ENCODE measurements at regions not wholly inside any gene's neighbourhood (a gene's known extent, or its start where the extent isn't known, plus 50 kb on each side); places are given as distances from the start of the nearest gene placed in this dataset.

- TF ChIP-seq, protein P1, sequence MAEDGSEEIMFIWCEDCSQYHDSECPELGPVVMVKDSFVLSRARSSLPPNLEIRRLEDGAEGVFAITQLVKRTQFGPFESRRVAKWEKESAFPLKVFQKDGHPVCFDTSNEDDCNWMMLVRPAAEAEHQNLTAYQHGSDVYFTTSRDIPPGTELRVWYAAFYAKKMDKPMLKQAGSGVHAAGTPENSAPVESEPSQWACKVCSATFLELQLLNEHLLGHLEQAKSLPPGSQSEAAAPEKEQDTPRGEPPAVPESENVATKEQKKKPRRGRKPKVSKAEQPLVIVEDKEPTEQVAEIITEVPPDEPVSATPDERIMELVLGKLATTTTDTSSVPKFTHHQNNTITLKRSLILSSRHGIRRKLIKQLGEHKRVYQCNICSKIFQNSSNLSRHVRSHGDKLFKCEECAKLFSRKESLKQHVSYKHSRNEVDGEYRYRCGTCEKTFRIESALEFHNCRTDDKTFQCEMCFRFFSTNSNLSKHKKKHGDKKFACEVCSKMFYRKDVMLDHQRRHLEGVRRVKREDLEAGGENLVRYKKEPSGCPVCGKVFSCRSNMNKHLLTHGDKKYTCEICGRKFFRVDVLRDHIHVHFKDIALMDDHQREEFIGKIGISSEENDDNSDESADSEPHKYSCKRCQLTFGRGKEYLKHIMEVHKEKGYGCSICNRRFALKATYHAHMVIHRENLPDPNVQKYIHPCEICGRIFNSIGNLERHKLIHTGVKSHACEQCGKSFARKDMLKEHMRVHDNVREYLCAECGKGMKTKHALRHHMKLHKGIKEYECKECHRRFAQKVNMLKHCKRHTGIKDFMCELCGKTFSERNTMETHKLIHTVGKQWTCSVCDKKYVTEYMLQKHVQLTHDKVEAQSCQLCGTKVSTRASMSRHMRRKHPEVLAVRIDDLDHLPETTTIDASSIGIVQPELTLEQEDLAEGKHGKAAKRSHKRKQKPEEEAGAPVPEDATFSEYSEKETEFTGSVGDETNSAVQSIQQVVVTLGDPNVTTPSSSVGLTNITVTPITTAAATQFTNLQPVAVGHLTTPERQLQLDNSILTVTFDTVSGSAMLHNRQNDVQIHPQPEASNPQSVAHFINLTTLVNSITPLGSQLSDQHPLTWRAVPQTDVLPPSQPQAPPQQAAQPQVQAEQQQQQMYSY (CRISPR knock-in tag; IDR thresholded peaks at IDR 0.05), result no peak
- TF ChIP-seq BCL11A (IDR thresholded peaks at IDR 0.05; ENCODE audit: low read depth, low read length) (no peak), NRF1 (conservative IDR thresholded peaks at IDR 0.05; ENCODE audit: low read depth, low read length) (no peak), RCOR1 (conservative IDR thresholded peaks at IDR 0.05; ENCODE audit: low read depth, low read length) (no peak)
- TF ChIP-seq, protein P2, sequence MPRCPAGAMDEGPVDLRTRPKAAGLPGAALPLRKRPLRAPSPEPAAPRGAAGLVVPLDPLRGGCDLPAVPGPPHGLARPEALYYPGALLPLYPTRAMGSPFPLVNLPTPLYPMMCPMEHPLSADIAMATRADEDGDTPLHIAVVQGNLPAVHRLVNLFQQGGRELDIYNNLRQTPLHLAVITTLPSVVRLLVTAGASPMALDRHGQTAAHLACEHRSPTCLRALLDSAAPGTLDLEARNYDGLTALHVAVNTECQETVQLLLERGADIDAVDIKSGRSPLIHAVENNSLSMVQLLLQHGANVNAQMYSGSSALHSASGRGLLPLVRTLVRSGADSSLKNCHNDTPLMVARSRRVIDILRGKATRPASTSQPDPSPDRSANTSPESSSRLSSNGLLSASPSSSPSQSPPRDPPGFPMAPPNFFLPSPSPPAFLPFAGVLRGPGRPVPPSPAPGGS (IDR thresholded peaks at IDR 0.05; ENCODE audit: borderline replicate concordance, insufficient read depth, low read depth, low read length, poor library complexity, severe bottlenecking), result no peak
- TF ChIP-seq, protein P3, sequence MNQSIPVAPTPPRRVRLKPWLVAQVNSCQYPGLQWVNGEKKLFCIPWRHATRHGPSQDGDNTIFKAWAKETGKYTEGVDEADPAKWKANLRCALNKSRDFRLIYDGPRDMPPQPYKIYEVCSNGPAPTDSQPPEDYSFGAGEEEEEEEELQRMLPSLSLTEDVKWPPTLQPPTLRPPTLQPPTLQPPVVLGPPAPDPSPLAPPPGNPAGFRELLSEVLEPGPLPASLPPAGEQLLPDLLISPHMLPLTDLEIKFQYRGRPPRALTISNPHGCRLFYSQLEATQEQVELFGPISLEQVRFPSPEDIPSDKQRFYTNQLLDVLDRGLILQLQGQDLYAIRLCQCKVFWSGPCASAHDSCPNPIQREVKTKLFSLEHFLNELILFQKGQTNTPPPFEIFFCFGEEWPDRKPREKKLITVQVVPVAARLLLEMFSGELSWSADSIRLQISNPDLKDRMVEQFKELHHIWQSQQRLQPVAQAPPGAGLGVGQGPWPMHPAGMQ (IDR thresholded peaks at IDR 0.05; ENCODE audit: borderline replicate concordance), result no peak
Observed at GRCh38 chr15:93382200-93382820, 293.3 kb upstream of the RGMA start (continued).

All from GM12878 (cell line).